ENCODE measurements at regions not wholly inside any gene's neighbourhood (a gene's known extent, or its start where the extent isn't known, plus 50 kb on each side); places are given as distances from the start of the nearest gene placed in this dataset.

DNA sequence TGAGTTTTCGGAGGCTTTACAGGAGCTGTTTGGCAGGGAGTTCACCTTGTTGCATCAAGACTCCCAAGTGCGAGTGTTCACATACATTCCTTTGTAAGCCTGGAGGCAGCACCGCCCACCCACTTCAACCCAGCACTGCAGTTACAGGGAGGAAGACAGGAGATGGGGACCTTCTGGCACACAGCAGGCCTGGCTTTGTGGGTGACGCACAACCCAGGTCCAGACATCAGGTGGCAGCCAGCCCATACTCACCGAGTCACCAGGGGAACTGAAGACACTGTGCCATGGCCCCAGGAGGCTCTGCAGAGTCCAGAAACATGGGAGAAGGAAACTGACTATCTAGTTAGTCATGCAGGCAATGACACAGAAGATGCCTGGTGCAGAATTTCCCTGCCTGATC, 305.9 kb upstream of the RNF32 start:
- TF ChIP-seq, protein P1, sequence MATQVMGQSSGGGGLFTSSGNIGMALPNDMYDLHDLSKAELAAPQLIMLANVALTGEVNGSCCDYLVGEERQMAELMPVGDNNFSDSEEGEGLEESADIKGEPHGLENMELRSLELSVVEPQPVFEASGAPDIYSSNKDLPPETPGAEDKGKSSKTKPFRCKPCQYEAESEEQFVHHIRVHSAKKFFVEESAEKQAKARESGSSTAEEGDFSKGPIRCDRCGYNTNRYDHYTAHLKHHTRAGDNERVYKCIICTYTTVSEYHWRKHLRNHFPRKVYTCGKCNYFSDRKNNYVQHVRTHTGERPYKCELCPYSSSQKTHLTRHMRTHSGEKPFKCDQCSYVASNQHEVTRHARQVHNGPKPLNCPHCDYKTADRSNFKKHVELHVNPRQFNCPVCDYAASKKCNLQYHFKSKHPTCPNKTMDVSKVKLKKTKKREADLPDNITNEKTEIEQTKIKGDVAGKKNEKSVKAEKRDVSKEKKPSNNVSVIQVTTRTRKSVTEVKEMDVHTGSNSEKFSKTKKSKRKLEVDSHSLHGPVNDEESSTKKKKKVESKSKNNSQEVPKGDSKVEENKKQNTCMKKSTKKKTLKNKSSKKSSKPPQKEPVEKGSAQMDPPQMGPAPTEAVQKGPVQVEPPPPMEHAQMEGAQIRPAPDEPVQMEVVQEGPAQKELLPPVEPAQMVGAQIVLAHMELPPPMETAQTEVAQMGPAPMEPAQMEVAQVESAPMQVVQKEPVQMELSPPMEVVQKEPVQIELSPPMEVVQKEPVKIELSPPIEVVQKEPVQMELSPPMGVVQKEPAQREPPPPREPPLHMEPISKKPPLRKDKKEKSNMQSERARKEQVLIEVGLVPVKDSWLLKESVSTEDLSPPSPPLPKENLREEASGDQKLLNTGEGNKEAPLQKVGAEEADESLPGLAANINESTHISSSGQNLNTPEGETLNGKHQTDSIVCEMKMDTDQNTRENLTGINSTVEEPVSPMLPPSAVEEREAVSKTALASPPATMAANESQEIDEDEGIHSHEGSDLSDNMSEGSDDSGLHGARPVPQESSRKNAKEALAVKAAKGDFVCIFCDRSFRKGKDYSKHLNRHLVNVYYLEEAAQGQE (IDR thresholded peaks at IDR 0.05; ENCODE audit: low read depth), result no peak
- TF ChIP-seq, protein P2, sequence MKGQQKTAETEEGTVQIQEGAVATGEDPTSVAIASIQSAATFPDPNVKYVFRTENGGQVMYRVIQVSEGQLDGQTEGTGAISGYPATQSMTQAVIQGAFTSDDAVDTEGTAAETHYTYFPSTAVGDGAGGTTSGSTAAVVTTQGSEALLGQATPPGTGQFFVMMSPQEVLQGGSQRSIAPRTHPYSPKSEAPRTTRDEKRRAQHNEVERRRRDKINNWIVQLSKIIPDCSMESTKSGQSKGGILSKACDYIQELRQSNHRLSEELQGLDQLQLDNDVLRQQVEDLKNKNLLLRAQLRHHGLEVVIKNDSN (IDR thresholded peaks at IDR 0.05), result no peak
- TF ChIP-seq EP300 (IDR thresholded peaks at IDR 0.05; ENCODE audit: borderline replicate concordance) (no peak), ZBTB7A (IDR thresholded peaks at IDR 0.05; ENCODE audit: low read depth) (no peak)

DNA sequence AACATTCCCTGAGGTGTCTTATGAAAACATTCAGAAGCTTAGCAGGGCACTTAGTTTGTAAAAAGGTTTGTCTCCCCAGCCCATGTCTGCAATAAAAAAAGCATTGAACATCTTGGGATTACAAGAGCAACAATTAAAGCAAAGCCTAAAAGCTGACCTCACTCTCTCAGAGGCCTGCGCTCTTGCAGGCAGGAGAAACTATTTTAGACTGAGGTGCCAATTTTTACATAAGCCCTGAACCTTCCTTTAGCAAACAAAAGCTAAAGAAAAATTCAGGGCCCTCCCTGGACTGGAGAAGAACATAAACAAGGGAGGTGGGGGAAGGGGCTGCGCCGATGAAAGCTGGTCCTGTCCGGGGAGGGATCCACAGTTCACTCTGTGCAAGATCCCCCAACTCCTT, 312.7 kb upstream of the RNF32 start:
- no peak for TF ChIP-seq EGR1 (IDR thresholded peaks at IDR 0.05)
- TF ChIP-seq TAF1 (IDR thresholded peaks at IDR 0.05; ENCODE audit: low read depth), result no peak
- no peak for TF ChIP-seq ZBTB7A (IDR thresholded peaks at IDR 0.05; ENCODE audit: low read depth)
- TF ChIP-seq YY1 (IDR thresholded peaks at IDR 0.05; ENCODE audit: low read depth), result no peak
- TF ChIP-seq, protein P3, sequence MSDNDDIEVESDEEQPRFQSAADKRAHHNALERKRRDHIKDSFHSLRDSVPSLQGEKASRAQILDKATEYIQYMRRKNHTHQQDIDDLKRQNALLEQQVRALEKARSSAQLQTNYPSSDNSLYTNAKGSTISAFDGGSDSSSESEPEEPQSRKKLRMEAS (IDR thresholded peaks at IDR 0.05), result no peak
- TF ChIP-seq, protein P2 (IDR thresholded peaks at IDR 0.05), result no peak
- no peak for TF ChIP-seq TEAD4 (IDR thresholded peaks at IDR 0.05)
- TF ChIP-seq RAD21 (IDR thresholded peaks at IDR 0.05; ENCODE audit: low read depth), result no peak
- no peak for TF ChIP-seq FOXM1 (IDR thresholded peaks at IDR 0.05; ENCODE audit: borderline replicate concordance, low read depth)
- TF ChIP-seq CREB1 (IDR thresholded peaks at IDR 0.05; ENCODE audit: low read depth), result no peak
- no peak for TF ChIP-seq TCF12 (IDR thresholded peaks at IDR 0.05; ENCODE audit: low read depth)
- no peak for TF ChIP-seq EP300 (IDR thresholded peaks at IDR 0.05; ENCODE audit: borderline replicate concordance)
- no peak for TF ChIP-seq NFIC (IDR thresholded peaks at IDR 0.05)
- TF ChIP-seq CEBPB (IDR thresholded peaks at IDR 0.05), result no peak
- TF ChIP-seq, protein P1 (IDR thresholded peaks at IDR 0.05; ENCODE audit: low read depth), result no peak

DNA sequence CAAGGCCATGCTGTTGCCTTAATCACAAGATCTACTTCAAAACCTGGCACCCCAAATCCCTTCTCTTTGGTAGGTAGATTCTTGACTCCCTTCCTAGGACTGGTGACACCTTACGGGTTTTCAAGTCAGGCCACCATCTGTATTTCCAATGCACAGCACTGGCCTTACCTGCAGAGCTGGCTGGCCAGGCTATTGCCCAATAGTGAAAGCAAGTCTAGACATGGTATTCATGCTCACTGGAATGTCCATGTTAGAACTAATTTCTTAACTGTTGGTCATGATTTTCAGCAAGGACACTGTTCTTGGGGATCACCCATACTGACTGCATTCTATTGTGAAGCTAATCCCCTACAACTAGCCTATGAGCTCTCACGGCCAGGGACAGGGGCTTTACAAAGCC, 313.1 kb upstream of the RNF32 start:
- TF ChIP-seq TCF12 (IDR thresholded peaks at IDR 0.05; ENCODE audit: low read depth) (no peak), EP300 (IDR thresholded peaks at IDR 0.05; ENCODE audit: borderline replicate concordance) (no peak), EGR1 (IDR thresholded peaks at IDR 0.05) (no peak)
- TF ChIP-seq, protein P2 (IDR thresholded peaks at IDR 0.05), result no peak
- TF ChIP-seq, protein P1 (IDR thresholded peaks at IDR 0.05; ENCODE audit: low read depth), result no peak
- TF ChIP-seq, protein P3 (IDR thresholded peaks at IDR 0.05), result no peak

DNA sequence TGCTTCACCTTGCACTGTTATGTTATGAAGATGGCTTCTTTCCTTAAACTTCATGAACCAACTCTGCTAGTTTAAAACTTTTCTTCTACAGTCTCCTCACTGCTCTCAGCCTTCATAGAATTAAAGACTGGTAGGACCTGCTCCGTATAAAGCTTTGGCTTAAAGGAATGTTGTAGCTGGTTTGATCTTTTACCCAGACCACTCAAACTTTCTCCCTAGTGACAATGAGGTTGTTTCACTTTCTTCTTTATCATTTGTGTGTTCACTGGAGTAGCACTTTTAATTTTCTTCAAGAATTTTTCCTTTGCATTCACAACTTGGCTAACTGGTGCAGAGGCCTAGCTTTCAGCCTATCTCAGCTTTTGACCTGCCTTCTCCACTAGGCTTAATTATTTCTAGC, 316.4 kb upstream of the RNF32 start:
- no peak for TF ChIP-seq NFIC (IDR thresholded peaks at IDR 0.05)
- no peak for TF ChIP-seq CEBPB (IDR thresholded peaks at IDR 0.05)
- no peak for TF ChIP-seq TCF12 (IDR thresholded peaks at IDR 0.05; ENCODE audit: low read depth)
- TF ChIP-seq CREB1 (IDR thresholded peaks at IDR 0.05; ENCODE audit: low read depth), result no peak
- TF ChIP-seq ZBTB7A (IDR thresholded peaks at IDR 0.05; ENCODE audit: low read depth), result no peak
- TF ChIP-seq EP300 (IDR thresholded peaks at IDR 0.05; ENCODE audit: borderline replicate concordance), result no peak
- TF ChIP-seq YY1 (IDR thresholded peaks at IDR 0.05; ENCODE audit: low read depth), result no peak
- no peak for TF ChIP-seq TEAD4 (IDR thresholded peaks at IDR 0.05)
- no peak for TF ChIP-seq RAD21 (IDR thresholded peaks at IDR 0.05; ENCODE audit: low read depth)

DNA sequence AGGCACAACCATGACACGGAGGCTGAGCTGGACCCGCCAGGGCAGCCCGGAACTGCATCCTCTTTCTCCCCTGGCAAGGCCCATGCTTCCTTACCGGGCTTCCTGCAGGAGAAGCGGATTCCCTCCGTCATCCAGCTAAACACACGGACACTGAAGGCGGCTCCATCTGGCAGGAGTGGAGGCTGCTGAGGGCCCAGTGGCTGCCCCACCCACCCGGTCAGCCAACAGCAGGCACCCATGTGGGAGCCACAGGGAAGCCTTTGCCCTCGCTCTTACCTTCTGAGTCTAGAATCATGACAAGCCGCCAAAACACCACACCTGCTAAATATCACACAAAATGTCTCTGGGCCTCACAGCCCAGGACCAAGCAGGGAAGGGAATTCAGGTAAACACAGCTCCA, 321.6 kb upstream of the RNF32 start:
- no peak for TF ChIP-seq EP300 (IDR thresholded peaks at IDR 0.05; ENCODE audit: borderline replicate concordance)
- no peak for TF ChIP-seq YY1 (IDR thresholded peaks at IDR 0.05; ENCODE audit: low read depth)
- TF ChIP-seq EGR1 (IDR thresholded peaks at IDR 0.05), result no peak
- no peak for TF ChIP-seq TAF1 (IDR thresholded peaks at IDR 0.05; ENCODE audit: low read depth)
- TF ChIP-seq ZBTB7A (IDR thresholded peaks at IDR 0.05; ENCODE audit: low read depth), result no peak
- TF ChIP-seq, protein P2 (IDR thresholded peaks at IDR 0.05), result no peak
- no peak for TF ChIP-seq CEBPB (IDR thresholded peaks at IDR 0.05)
- TF ChIP-seq NFIC (IDR thresholded peaks at IDR 0.05), result no peak
- no peak for TF ChIP-seq TEAD4 (IDR thresholded peaks at IDR 0.05)
- TF ChIP-seq FOXM1 (IDR thresholded peaks at IDR 0.05; ENCODE audit: borderline replicate concordance, low read depth), result no peak
- TF ChIP-seq TCF12 (IDR thresholded peaks at IDR 0.05; ENCODE audit: low read depth), result no peak

All from Ishikawa (cell line).